Effector memory CD8-positive, alpha-beta T cell (primary cell): ENCODE measurements at regions not wholly inside any gene's neighbourhood (a gene's known extent, or its start where the extent isn't known, plus 50 kb on each side); places are given as distances from the start of the nearest gene placed in this dataset.
"Not testable (repeated sequence)": the region's sequence is repeated elsewhere in the genome, so short reads cannot be mapped to it uniquely, and the experiment has no call there.

Source experiments
- ATAC-seq: fragments of 150-1000 bp; cut with Tn5 transposase; replicated peaks from 2 replicates; pipeline ENCODE4 v1.10.0; 2021; ENCODE audit warnings: mild to moderate bottlenecking, moderate library complexity
- DNase-seq, 3 experiments: peaks; one replicate each; pipeline ENCODE4 v3.0.0; 2021
- H3K27ac Mint-ChIP-seq, 2 donors: one replicate each; pipeline ENCODE4 v1.8.0; 2022; ENCODE audit warnings: mild to moderate bottlenecking in 2 of 2, mixed read lengths in 2 of 2, moderate library complexity in 2 of 2
- H3K27me3 Mint-ChIP-seq, 2 donors: one replicate each; pipeline ENCODE4 v1.8.0; 2022; ENCODE audit warnings: mixed read lengths in 2 of 2
- H3K36me3 Mint-ChIP-seq: one replicate; pipeline ENCODE4 v1.8.0; 2022; ENCODE audit warnings: mild to moderate bottlenecking, moderate library complexity, mixed read lengths; ENCODE audit not compliant: insufficient read depth
- H3K4me1 Mint-ChIP-seq, 2 donors: one replicate each; pipeline ENCODE4 v1.8.0; 2022; ENCODE audit warnings: low read depth in 2 of 2, mixed read lengths in 2 of 2
- H3K4me3 Mint-ChIP-seq, 2 donors: one replicate each; pipeline ENCODE4 v1.8.0; 2022; ENCODE audit warnings: mild to moderate bottlenecking in 2 of 2, mixed read lengths in 2 of 2, moderate library complexity in 2 of 2
- H3K9me3 Mint-ChIP-seq, 2 donors: one replicate each; pipeline ENCODE4 v1.8.0; 2022; ENCODE audit warnings: mixed read lengths in 2 of 2

DNA sequence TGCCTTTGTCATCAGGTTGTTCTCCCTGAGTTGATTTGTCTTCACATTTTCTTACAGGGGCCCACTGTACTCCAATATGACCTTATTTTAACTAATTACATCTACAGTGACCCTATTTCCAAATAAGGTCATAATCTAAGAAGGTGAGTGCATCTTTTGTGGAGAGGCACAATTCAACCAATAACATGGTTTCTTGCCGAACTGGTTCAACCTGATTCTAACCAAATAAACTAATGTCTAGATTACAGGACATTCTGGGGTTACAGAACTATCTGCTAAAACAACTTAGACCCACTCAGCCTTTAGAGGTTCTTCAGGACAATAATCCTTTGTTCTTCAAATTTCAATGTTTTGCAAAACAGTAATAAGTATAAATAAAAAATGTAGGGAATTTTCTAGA, 496.5 kb upstream of the SOX11 start:
- no peak overlapping the region for H3K4me3 Mint-ChIP-seq
- no peaks in the 10 kb centered on the region for H3K36me3 Mint-ChIP-seq
- peaks cover 4 to 10% of the 10 kb centered on the region in 2 donors for H3K9me3 Mint-ChIP-seq
- DNase-seq (no peak), ATAC-seq (no peak)
- H3K27me3 Mint-ChIP-seq = no peaks in the 10 kb centered on the region
- no peak overlapping the region for H3K27ac Mint-ChIP-seq
- H3K4me1 Mint-ChIP-seq = no peaks in the 10 kb centered on the region

DNA sequence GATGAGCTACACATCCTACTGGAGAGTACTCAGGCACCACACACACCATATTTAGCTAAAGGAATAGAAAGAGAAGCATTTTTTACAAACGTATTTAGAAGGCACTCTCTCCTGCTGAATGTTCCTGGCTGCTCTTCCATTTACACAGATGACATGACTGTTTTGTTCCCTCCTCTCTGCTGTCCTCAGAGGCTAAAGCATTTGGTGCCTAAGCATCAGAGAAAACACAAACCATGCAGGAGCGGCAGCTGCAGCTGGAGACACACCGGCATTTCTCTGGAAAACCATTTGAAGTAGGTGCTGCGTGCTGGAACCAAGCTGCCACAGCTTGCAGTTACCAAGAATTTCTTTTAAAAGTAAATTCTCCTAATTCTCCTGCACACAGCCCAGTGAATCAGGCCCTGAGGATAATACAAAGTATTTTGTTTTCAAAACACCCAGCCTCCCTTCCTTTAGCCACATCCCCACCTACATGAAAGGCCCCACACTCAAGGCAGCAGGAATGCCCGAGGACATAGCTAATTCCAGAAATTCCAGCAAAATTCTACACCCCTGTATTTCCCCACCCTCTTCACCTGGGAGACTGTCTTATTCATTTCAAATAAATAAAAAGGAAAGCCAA, 488.9 kb upstream of the SOX11 start:
- Mint-ChIP-seq H3K36me3 (no peaks in the 10 kb centered on the region), H3K4me1 (no peaks in the 10 kb centered on the region), H3K27ac (no peak overlapping the region), H3K4me3 (no peak overlapping the region), H3K9me3 (peaks cover 6 to 16% of the 10 kb centered on the region in 2 donors), H3K27me3 (no peaks in the 10 kb centered on the region)
- ATAC-seq = no peak
- no peak for DNase-seq

DNA sequence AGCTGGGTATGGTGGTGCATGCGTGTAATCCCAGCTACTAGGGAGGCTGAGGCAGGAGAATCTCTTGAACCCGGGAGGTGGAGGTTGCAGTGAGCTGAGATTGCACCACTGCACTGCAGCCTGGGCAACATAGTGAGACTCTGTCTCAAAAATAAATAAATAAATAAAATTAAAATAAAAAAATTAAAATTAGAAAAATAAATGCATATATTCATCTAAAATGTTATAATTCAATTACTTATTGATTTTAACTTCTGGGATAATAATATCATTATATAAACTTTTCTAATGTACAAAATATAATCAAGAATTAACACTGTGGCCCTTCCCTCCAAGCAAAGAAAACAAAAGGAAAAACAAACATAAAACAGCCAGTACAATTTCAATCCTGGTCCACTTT, 485.4 kb upstream of the SOX11 start:
- not testable (repeated sequence) for H3K36me3 Mint-ChIP-seq, DNase-seq, ATAC-seq, H3K27me3 Mint-ChIP-seq, H3K4me1 Mint-ChIP-seq, H3K27ac Mint-ChIP-seq, H3K4me3 Mint-ChIP-seq
- peaks cover 7 to 16% of the 10 kb centered on the region in 2 donors for H3K9me3 Mint-ChIP-seq

DNA sequence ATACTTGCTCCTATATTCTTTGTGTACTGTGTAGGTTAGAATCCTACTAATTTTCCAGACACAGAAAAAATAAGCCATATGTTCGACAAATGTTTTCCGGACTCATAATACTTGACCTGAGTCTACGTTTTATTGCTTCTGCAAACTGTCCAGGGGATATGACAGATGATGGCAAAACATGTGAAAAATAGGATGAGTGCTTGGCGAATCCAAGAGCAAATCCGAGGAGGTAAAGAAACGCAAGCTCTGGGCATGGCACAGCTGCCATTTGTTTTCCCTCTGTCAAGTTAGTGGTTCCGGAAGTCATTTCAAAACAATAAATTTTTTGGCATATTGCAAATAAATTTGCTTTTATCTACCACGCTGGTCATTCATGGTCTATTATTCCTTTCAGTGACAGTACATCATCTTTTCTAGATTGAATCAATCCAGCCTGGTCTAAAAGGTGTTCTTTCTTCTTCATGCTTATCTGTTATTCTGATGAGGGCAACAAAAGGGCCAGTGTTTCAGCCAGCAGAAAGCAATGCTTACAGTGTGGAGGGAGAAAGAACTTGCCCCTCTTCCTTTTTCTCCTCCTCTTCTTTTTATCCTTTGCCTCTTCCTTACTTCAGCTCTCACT, 476.1 kb upstream of the SOX11 start:
- Mint-ChIP-seq H3K9me3 (peaks cover 15 to 27% of the 10 kb centered on the region in 2 donors), H3K27ac (no peak overlapping the region)
- DNase-seq = no peak

GRCh38 chr2:5227062-5227699, 465.0 kb upstream of the SOX11 start:
- DNase-seq (no peak), ATAC-seq (no peak)
- Mint-ChIP-seq H3K27ac (no peak overlapping the region), H3K4me3 (no peak overlapping the region), H3K36me3 (peaks cover 4% of the 10 kb centered on the region), H3K9me3 (peaks cover 0 to 3% of the 10 kb centered on the region in 2 donors), H3K4me1 (no peaks in the 10 kb centered on the region), H3K27me3 (no peaks in the 10 kb centered on the region)

More for the DNA sequence above, 476.1 kb upstream of the SOX11 start:
- Mint-ChIP-seq H3K4me1 (no peaks in the 10 kb centered on the region), H3K36me3 (no peaks in the 10 kb centered on the region), H3K4me3 (no peak overlapping the region), H3K27me3 (no peaks in the 10 kb centered on the region)
- ATAC-seq = no peak

DNA sequence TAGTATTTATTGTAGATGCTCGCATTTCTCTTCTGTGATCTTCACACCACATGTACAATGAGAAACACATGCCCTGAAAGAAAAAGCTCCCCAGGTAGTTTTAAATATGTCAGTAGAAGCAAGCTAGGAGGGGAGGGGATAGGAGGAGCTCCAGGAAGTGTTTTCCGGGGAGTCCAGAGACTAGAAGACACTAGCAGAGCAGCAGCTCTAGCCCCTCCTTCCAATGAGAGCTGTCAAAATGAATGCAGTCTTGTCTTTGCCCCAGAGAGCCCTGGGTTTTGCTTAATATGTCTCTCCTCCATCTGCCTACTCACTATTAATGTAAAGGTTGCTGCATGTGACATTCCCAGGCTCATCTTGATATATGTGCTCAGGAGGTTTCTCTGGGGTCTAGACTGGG, 462.6 kb upstream of the SOX11 start:
- ATAC-seq (no peak), DNase-seq (no peak)
- H3K9me3 Mint-ChIP-seq = peaks cover 0 to 3% of the 10 kb centered on the region in 2 donors
- no peaks in the 10 kb centered on the region for H3K27me3 Mint-ChIP-seq
- no peaks in the 10 kb centered on the region for H3K36me3 Mint-ChIP-seq
- H3K4me1 Mint-ChIP-seq = no peaks in the 10 kb centered on the region
- no peak overlapping the region for H3K27ac Mint-ChIP-seq
- H3K4me3 Mint-ChIP-seq = no peak overlapping the region

- no peaks in the 10 kb centered on the region for H3K36me3 Mint-ChIP-seq
- H3K27ac Mint-ChIP-seq = no peak overlapping the region
- H3K9me3 Mint-ChIP-seq = peaks cover 0 to 2% of the 10 kb centered on the region in 2 donors
- ATAC-seq = no peak
- H3K27me3 Mint-ChIP-seq = no peaks in the 10 kb centered on the region
- H3K4me3 Mint-ChIP-seq = no peak overlapping the region
- no peaks in the 10 kb centered on the region for H3K4me1 Mint-ChIP-seq
- DNase-seq = no peak
These were observed 461.7 kb upstream of the SOX11 start for GRCh38 chr2:5230444-5230843.

DNA sequence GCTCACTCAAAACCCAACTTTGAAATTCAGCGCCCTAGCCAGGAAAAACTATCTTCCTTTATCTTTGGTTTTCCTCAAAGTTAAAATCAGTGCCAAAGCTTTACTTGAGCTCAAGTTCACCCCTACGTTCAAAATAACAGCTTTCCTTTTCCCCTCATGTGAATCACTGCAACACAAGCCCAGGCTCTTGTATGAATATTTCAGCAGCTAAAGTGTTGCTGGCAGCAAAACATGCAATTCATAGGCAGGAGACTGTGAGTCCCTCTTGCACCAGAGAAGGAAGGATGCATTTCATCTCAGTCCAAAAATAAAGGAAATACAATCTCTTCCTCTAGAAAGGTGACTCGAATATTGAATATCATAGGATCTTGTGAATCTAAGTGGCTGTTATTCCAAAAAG, 461.3 kb upstream of the SOX11 start:
- no peaks in the 10 kb centered on the region for H3K36me3 Mint-ChIP-seq
- H3K4me3 Mint-ChIP-seq = no peak overlapping the region
- H3K9me3 Mint-ChIP-seq = peaks cover 0 to 2% of the 10 kb centered on the region in 2 donors
- no peak for ATAC-seq
- H3K27me3 Mint-ChIP-seq = no peaks in the 10 kb centered on the region
- H3K4me1 Mint-ChIP-seq = no peaks in the 10 kb centered on the region
- H3K27ac Mint-ChIP-seq = no peak overlapping the region
- no peak for DNase-seq

DNA sequence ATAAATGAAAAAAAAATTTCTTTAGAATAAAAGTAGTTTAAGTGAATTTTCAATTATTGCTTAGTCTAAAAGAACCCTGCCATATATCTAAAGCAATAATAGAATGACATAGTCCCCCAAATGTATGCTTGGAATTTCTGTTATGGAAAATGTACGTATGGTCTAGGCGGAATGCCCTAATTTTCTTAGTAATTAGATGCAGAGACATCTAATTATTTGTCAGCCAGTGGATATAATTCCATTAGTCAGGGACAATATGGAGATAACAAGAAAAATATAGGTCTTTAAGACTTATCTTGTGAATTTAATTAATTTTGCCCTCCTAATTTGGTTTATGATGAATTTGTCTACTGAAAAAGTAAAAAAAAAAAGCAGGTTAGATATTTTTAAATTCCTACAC, 460.9 kb upstream of the SOX11 start:
- Mint-ChIP-seq H3K27ac (no peak overlapping the region), H3K27me3 (no peaks in the 10 kb centered on the region), H3K9me3 (peaks cover 0 to 3% of the 10 kb centered on the region in 2 donors), H3K4me3 (no peak overlapping the region), H3K36me3 (no peaks in the 10 kb centered on the region), H3K4me1 (no peaks in the 10 kb centered on the region)
- DNase-seq = no peak
- ATAC-seq = no peak

GRCh38 chr2:5234563-5234962, 457.6 kb upstream of the SOX11 start:
- Mint-ChIP-seq H3K9me3 (peaks cover 0 to 8% of the 10 kb centered on the region in 2 donors), H3K4me3 (no peak overlapping the region), H3K4me1 (no peaks in the 10 kb centered on the region), H3K36me3 (no peaks in the 10 kb centered on the region), H3K27ac (no peak overlapping the region), H3K27me3 (no peaks in the 10 kb centered on the region)
- DNase-seq (no peak), ATAC-seq (no peak)

- Mint-ChIP-seq H3K4me3 (no peak overlapping the region), H3K27me3 (no peaks in the 10 kb centered on the region), H3K36me3 (peaks cover 3% of the 10 kb centered on the region), H3K4me1 (no peaks in the 10 kb centered on the region), H3K9me3 (peaks cover 0 to 6% of the 10 kb centered on the region in 2 donors), H3K27ac (no peak overlapping the region)
- no peak for ATAC-seq
- DNase-seq = no peak
These were observed 456.5 kb upstream of the SOX11 start for GRCh38 chr2:5235701-5236100.

DNA sequence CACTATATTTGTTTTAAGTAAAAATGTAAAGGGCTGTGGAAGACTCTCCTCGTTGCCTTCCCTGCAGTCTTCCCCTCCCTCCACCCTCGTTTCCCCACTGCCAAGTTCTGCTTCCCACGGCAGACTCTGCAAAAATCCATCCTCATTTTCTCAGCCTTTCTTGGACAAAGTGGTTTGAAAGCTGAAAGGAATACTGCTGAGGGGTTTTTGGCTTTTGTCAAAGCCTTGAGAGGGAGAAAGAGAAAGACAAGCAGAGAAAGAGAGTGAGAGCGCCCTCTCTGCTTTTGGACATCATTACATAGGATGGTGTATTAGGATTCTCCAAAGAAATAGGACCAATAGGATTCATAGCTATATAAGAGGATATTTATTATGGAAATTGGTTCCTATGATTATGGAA, 455.9 kb upstream of the SOX11 start:
- no peak for ATAC-seq
- no peak for DNase-seq
- Mint-ChIP-seq H3K27ac (no peak overlapping the region), H3K36me3 (peaks cover 3% of the 10 kb centered on the region), H3K4me3 (no peak overlapping the region), H3K9me3 (peaks cover 0 to 6% of the 10 kb centered on the region in 2 donors), H3K4me1 (no peaks in the 10 kb centered on the region), H3K27me3 (no peaks in the 10 kb centered on the region)

GRCh38 chr2:5242751-5243150, 449.4 kb upstream of the SOX11 start:
- no peak for ATAC-seq
- DNase-seq = no peak
- peaks cover 3% of the 10 kb centered on the region for H3K36me3 Mint-ChIP-seq
- H3K27ac Mint-ChIP-seq = no peak overlapping the region
- no peaks in the 10 kb centered on the region for H3K4me1 Mint-ChIP-seq
- peaks cover 0 to 12% of the 10 kb centered on the region in 2 donors for H3K9me3 Mint-ChIP-seq
- H3K4me3 Mint-ChIP-seq = no peak overlapping the region
- no peaks in the 10 kb centered on the region for H3K27me3 Mint-ChIP-seq

DNA sequence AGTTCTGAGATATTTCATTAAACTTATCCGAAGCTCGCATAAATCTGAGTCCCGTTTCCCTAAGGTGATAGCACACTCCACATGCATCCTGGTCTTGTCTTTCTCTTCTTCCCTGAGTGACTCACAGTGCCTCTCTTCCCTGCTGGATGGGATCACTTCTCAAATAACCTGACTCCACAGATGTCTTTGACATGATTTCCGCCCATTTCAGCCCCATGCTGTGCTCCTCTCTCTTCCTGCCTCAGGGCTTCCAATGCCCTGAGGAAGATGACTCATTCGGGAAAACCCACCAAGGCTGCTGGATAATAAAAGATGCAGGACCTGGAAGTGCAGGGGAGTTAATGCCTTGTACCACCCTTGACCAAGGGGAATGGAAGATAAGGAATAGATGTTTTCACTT, 441.7 kb upstream of the SOX11 start:
- no peak overlapping the region for H3K4me3 Mint-ChIP-seq
- no peaks in the 10 kb centered on the region for H3K36me3 Mint-ChIP-seq
- no peak overlapping the region for H3K27ac Mint-ChIP-seq
- no peak for DNase-seq
- peaks cover 13 to 29% of the 10 kb centered on the region in 2 donors for H3K9me3 Mint-ChIP-seq
- ATAC-seq = no peak
- H3K4me1 Mint-ChIP-seq = no peaks in the 10 kb centered on the region
- H3K27me3 Mint-ChIP-seq = no peaks in the 10 kb centered on the region
